K562 (cell line): ENCODE measurements at regions not wholly inside any gene's neighbourhood (a gene's known extent, or its start where the extent isn't known, plus 50 kb on each side); places are given as distances from the start of the nearest gene placed in this dataset.

Source experiments
- ATAC-seq: fragments of 200-7000 bp; cut with Tn5 transposase; 3 replicates; pipeline ENCODE4 v1.9.1; 2020; ENCODE audit warnings: moderate library complexity
- BruUV-seq: library from RNA; stranded (reverse); fragments of 400-500 nt; replicated peaks from 2 replicates; lab custom pipeline; 2021; lab: Mats Ljungman, UMichigan
- CTCF ChIA-PET: fragments of 300-600 bp; formaldehyde crosslinking; extraction: SDS; loops from one replicate; lab custom pipeline; 2021; ENCODE audit warnings: low intra/inter-chr PET ratio; lab: Yijun Ruan, JAX
- POLR2A ChIA-PET: fragments of 300-600, 350-650 bp; sonication (Branson Sonifier 250); formaldehyde crosslinking; extraction: SDS; loops from one replicate; lab custom pipeline; 2021; ENCODE audit warnings: antibody characterized with exemption, inconsistent platforms; lab: Yijun Ruan, JAX
- DNase-seq, 4 experiments: peaks; one replicate each; pipeline versions ENCODE4 v3.0.0 to v3.0.0-alpha.2; 2011 to 2018; ENCODE audit warnings: low spot score in 3 of 4, mixed read lengths in 3 of 4; ENCODE audit errors: extremely low read depth in 1 of 4
- FAIRE-seq: peaks from 2 replicates; lab custom pipeline; 2011; peaks lifted over from hg19 to GRCh38; lab: Jason Lieb, UNC
- H2AFZ ChIP-seq: 2 replicates; pipeline ENCODE4 v1.6.0; 2011; ENCODE audit warnings: low read depth, low read length, control low read depth, inconsistent platforms
- H3K27ac ChIP-seq: fragments of 200-600 bp; 3 replicates; pipeline ENCODE4 v1.8.0; 2011; ENCODE audit warnings: low read depth, mild to moderate bottlenecking, control low read depth, inconsistent platforms, low read length, moderate library complexity, mixed read lengths; ENCODE audit errors: extremely low read depth
- H3K27me3 ChIP-seq, 2 experiments: fragments of 300-600 bp in 1 of 2; 2 replicates in 1 of 2; 3 replicates in 1 of 2; pipeline versions ENCODE4 v1.6.0 to v1.8.0; 2011; ENCODE audit warnings: inconsistent platforms in 2 of 2, low read length in 2 of 2, mild to moderate bottlenecking in 1 of 2, mixed read lengths in 1 of 2, moderate library complexity in 1 of 2; ENCODE audit not compliant: control insufficient read depth in 2 of 2, insufficient read depth in 2 of 2
- H3K36me3 ChIP-seq: fragments of 300-600 bp; 3 replicates; pipeline ENCODE4 v1.8.0; 2011; ENCODE audit warnings: mild to moderate bottlenecking, low read length, inconsistent platforms; ENCODE audit not compliant: control insufficient read depth, insufficient read depth
- H3K4me1 ChIP-seq, 2 experiments: fragments of 200-600 bp in 1 of 2; replicated peaks in 1 of 2; 2 replicates in 1 of 2; 3 replicates in 1 of 2; pipeline versions ENCODE4 v1.5.1 to v1.8.0; 2011; ENCODE audit warnings: inconsistent platforms in 2 of 2, low read length in 2 of 2, mild to moderate bottlenecking in 1 of 2, mixed read lengths in 1 of 2, moderate library complexity in 1 of 2; ENCODE audit not compliant: control insufficient read depth in 2 of 2, insufficient read depth in 2 of 2
- H3K4me2 ChIP-seq: 2 replicates; pipeline ENCODE4 v1.6.1; 2011; ENCODE audit warnings: low read length, control low read depth, inconsistent platforms, mixed read lengths; ENCODE audit not compliant: insufficient read depth
- H3K4me3 ChIP-seq: fragments of 200-600 bp; sonication (generic), shearing (Covaris generic); 2 replicates; pipeline ENCODE4 v1.5.1; 2016; ENCODE audit warnings: control low read depth, inconsistent platforms
- H3K79me2 ChIP-seq: fragments of 200-600 bp; 3 replicates; pipeline ENCODE4 v1.8.0; 2011; ENCODE audit warnings: low read length, inconsistent platforms; ENCODE audit not compliant: control insufficient read depth, insufficient read depth
- H3K9ac ChIP-seq, 2 experiments: 2 replicates each; pipeline versions ENCODE4 v1.6.0 to v1.6.1; 2011; ENCODE audit warnings: low read depth in 2 of 2, low read length in 2 of 2, control low read depth in 1 of 2, inconsistent platforms in 1 of 2, mild to moderate bottlenecking in 1 of 2, mixed read lengths in 1 of 2; ENCODE audit not compliant: insufficient read depth in 1 of 2
- H3K9me1 ChIP-seq: one replicate; pipeline ENCODE4 v1.6.0; 2011; ENCODE audit warnings: inconsistent platforms, mild to moderate bottlenecking, low read length, moderate library complexity; ENCODE audit not compliant: control insufficient read depth, insufficient read depth
- H3K9me3 ChIP-seq: replicated peaks from 2 replicates; pipeline ENCODE4 v1.5.1; 2011; ENCODE audit warnings: low read depth, low read length, inconsistent platforms; ENCODE audit not compliant: control insufficient read depth, insufficient read depth
- H4K20me1 ChIP-seq: replicated peaks from 2 replicates; pipeline ENCODE4 v1.6.1; 2011; ENCODE audit warnings: low read length, inconsistent platforms, mixed read lengths; ENCODE audit not compliant: control insufficient read depth, insufficient read depth
- CREB1 ChIP-seq, 2 experiments: sonication (generic) in 1 of 2; formaldehyde crosslinking in 1 of 2; IDR thresholded peaks; 2 replicates each; pipeline versions ENCODE4 v1.6.1 to v1.8.0; 2012 to 2022; ENCODE audit warnings: inconsistent platforms in 1 of 2, mild to moderate bottlenecking in 1 of 2, missing genetic modification reagents in 1 of 2, moderate library complexity in 1 of 2
- POLR2AphosphoS5 ChIP-seq: IDR thresholded peaks from 2 replicates; pipeline ENCODE4 v1.6.1; 2011; ENCODE audit warnings: mild to moderate bottlenecking, low read depth, low read length, moderate library complexity; ENCODE audit not compliant: control insufficient read depth, insufficient read depth
- SP1 ChIP-seq: sonication (generic); formaldehyde crosslinking; IDR thresholded peaks from 2 replicates; pipeline ENCODE4 v1.8.1; 2022; ENCODE audit warnings: mild to moderate bottlenecking, missing genetic modification reagents
- ZNF280A ChIP-seq: fragments of 450-650 bp; IDR thresholded peaks from 2 replicates; pipeline ENCODE4 v1.6.1; 2018; ENCODE audit warnings: mild to moderate bottlenecking, low read depth; ENCODE audit not compliant: partially characterized antibody
- WGBS: fragments of 100-300 bp; shearing (Covaris generic); methylation state at CpG from one replicate; pipeline ENCODE4 v1.1.6; 2016; ENCODE audit warnings: low coverage, mixed read lengths; ENCODE audit not compliant: insufficient coverage; ENCODE audit errors: missing lambda C conversion rate; 5-methylcytosine and 5-hydroxymethylcytosine counted together
- in situ Hi-C: fragments of 300-500 bp; cut with MboI; formaldehyde crosslinking; loops from 4 replicates; pipeline ENCODE4 v1.15.0; 2018; ENCODE audit warnings: inconsistent platforms, mixed read lengths
- intact Hi-C: fragments of 100-400 bp; cut with micrococcal nuclease; formaldehyde crosslinking; loops from 2 replicates; pipeline ENCODE4 v1.14.2; 2022
- TF ChIP-seq, protein P1 (sequence below), 2 experiments: fragments of 450-650 bp; formaldehyde crosslinking in 1 of 2; IDR thresholded peaks; 2 replicates each; pipeline versions ENCODE4 v1.4.0 to v1.6.1; 2014 to 2020; ENCODE audit warnings: mild to moderate bottlenecking in 2 of 2, borderline replicate concordance in 1 of 2, low read depth in 1 of 2

GRCh38 chr3:174342171-174342570 is 517.0 kb upstream of the NAALADL2 start:
- Histone ChIP-seq H3K4me3 (no peak overlapping the region), H4K20me1 (no peaks in the 10 kb centered on the region), H3K9me3 (no peaks in the 10 kb centered on the region; the same call in 1 of the 2 replicates), H3K4me2 (no peak overlapping the region), H3K4me1 (no peaks in the 10 kb centered on the region), H3K36me3 (no peaks in the 10 kb centered on the region), H2AFZ (no peak overlapping the region), H3K27me3 (no peaks in the 10 kb centered on the region), H3K9me1 (no peaks in the 10 kb centered on the region), H3K9ac (no peak overlapping the region), H3K27ac (no peak overlapping the region), H3K79me2 (no peaks in the 10 kb centered on the region)
- ATAC-seq, result no peak
- DNase-seq, result no peak
- in situ Hi-C loops, result no loop called here
- BruUV-seq, result no TSS peak
- WGBS, result 0% methylated on average over 2 of the region's 2 CpGs
- FAIRE-seq, result no peak
- intact Hi-C loops, result no loop called here
- ChIA-PET POLR2A (no interaction called here), CTCF (no interaction called here)
- TF ChIP-seq ZNF280A (no peak), CREB1 (IDR thresholded peaks at IDR 0.05) (no peak), CREB1 (CRISPR knock-in tag; IDR thresholded peaks at IDR 0.05) (no peak), SP1 (no peak), POLR2AphosphoS5 (no peak)
- TF ChIP-seq, protein P1, sequence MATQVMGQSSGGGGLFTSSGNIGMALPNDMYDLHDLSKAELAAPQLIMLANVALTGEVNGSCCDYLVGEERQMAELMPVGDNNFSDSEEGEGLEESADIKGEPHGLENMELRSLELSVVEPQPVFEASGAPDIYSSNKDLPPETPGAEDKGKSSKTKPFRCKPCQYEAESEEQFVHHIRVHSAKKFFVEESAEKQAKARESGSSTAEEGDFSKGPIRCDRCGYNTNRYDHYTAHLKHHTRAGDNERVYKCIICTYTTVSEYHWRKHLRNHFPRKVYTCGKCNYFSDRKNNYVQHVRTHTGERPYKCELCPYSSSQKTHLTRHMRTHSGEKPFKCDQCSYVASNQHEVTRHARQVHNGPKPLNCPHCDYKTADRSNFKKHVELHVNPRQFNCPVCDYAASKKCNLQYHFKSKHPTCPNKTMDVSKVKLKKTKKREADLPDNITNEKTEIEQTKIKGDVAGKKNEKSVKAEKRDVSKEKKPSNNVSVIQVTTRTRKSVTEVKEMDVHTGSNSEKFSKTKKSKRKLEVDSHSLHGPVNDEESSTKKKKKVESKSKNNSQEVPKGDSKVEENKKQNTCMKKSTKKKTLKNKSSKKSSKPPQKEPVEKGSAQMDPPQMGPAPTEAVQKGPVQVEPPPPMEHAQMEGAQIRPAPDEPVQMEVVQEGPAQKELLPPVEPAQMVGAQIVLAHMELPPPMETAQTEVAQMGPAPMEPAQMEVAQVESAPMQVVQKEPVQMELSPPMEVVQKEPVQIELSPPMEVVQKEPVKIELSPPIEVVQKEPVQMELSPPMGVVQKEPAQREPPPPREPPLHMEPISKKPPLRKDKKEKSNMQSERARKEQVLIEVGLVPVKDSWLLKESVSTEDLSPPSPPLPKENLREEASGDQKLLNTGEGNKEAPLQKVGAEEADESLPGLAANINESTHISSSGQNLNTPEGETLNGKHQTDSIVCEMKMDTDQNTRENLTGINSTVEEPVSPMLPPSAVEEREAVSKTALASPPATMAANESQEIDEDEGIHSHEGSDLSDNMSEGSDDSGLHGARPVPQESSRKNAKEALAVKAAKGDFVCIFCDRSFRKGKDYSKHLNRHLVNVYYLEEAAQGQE (IDR thresholded peaks at IDR 0.05; ENCODE audit: borderline replicate concordance), result no peak
- TF ChIP-seq, protein P1 (CRISPR knock-in tag; IDR thresholded peaks at IDR 0.05; ENCODE audit: low read depth), result no peak
